Transverse colon (tissue), 4 donors: ENCODE measurements at regions not wholly inside any gene's neighbourhood (a gene's known extent, or its start where the extent isn't known, plus 50 kb on each side); places are given as distances from the start of the nearest gene placed in this dataset.

Experiments
- POLR2A ChIP-seq: fragments of 450-650 bp; IDR thresholded peaks from one replicate; pipeline ENCODE4 v1.6.1; 2016; ENCODE audit warnings: antibody characterized with exemption, mild to moderate bottlenecking, moderate library complexity
- POLR2AphosphoS5 ChIP-seq, 3 donors: sonication (generic); formaldehyde crosslinking; IDR thresholded peaks; one replicate each; pipeline ENCODE4 v1.6.1; 2016; ENCODE audit warnings: antibody characterized with exemption in 3 of 3
- TF ChIP-seq, protein P1 (sequence below), 5 experiments: fragments of 200-600 bp in 3 of 5; fragments of 450-650 bp in 2 of 5; sonication (generic) in 3 of 5; IDR thresholded peaks; 1 replicate in 2 of 5; 2 replicates in 3 of 5; pipeline ENCODE4 v1.5.1; 2016 to 2017; ENCODE audit warnings: antibody characterized with exemption in 5 of 5, inconsistent platforms in 3 of 5, mild to moderate bottlenecking in 2 of 5, moderate library complexity in 1 of 5

DNA sequence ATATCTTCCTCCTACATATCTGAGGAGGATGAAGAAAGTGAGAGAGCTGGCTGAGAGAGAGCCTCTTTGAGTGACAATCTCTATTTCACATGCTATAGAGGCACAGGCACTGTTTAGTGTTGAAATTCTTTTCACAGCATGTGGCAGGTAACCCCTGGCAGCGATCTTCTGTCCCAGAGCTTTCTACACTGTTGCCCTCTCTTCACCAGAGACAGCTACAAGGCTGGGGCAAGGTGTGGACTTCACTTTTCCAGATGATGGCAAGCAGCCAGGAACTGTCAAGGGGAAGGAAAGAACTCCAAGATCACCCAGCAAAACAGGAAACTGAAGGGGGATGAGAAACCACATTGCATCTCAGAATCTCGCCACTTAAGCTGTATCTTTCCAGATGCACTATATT, 205.2 kb downstream of the CAAP1 start:
- TF ChIP-seq, protein P1, sequence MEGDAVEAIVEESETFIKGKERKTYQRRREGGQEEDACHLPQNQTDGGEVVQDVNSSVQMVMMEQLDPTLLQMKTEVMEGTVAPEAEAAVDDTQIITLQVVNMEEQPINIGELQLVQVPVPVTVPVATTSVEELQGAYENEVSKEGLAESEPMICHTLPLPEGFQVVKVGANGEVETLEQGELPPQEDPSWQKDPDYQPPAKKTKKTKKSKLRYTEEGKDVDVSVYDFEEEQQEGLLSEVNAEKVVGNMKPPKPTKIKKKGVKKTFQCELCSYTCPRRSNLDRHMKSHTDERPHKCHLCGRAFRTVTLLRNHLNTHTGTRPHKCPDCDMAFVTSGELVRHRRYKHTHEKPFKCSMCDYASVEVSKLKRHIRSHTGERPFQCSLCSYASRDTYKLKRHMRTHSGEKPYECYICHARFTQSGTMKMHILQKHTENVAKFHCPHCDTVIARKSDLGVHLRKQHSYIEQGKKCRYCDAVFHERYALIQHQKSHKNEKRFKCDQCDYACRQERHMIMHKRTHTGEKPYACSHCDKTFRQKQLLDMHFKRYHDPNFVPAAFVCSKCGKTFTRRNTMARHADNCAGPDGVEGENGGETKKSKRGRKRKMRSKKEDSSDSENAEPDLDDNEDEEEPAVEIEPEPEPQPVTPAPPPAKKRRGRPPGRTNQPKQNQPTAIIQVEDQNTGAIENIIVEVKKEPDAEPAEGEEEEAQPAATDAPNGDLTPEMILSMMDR (IDR thresholded peaks at IDR 0.05) = no peak
- TF ChIP-seq POLR2A = no peak
- TF ChIP-seq POLR2AphosphoS5 (IDR thresholded peaks at IDR 0.05) = no peak
